ENCODE measurements at regions not wholly inside any gene's neighbourhood (a gene's known extent, or its start where the extent isn't known, plus 50 kb on each side); places are given as distances from the start of the nearest gene placed in this dataset.
A peak's percentile ranks its signal among the peaks of the same experiment; 100 is the strongest.
"Not testable (repeated sequence)": the region's sequence is repeated elsewhere in the genome, so short reads cannot be mapped to it uniquely, and the experiment has no call there.

GRCh38 chr1:88454781-88455180 is 229.3 kb upstream of the PKN2 start:
- no peak for DNase-seq

- no peak for DNase-seq
Measured at GRCh38 chr1:88455621-88456256, 228.3 kb upstream of the PKN2 start.

- DNase-seq = no peak
Measured at GRCh38 chr1:88457197-88457596, 226.9 kb upstream of the PKN2 start.

- no peak for DNase-seq
Measured at GRCh38 chr1:88461007-88461406, 223.1 kb upstream of the PKN2 start.

- no peak for DNase-seq
Measured at GRCh38 chr1:88462096-88462487, 222.0 kb upstream of the PKN2 start.

- DNase-seq = no peak
Measured at GRCh38 chr1:88462488-88463261, 221.4 kb upstream of the PKN2 start.

- no peak for DNase-seq
Measured at GRCh38 chr1:88463401-88463985, 220.6 kb upstream of the PKN2 start.

GRCh38 chr1:88466011-88466410 is 218.1 kb upstream of the PKN2 start:
- DNase-seq = no peak

GRCh38 chr1:88466899-88467580 is 217.0 kb upstream of the PKN2 start:
- no peak for DNase-seq

GRCh38 chr1:88472298-88472697 is 211.8 kb upstream of the PKN2 start:
- no peak for DNase-seq

- DNase-seq = no peak
Measured at GRCh38 chr1:88472714-88473113, 211.4 kb upstream of the PKN2 start.

GRCh38 chr1:88474555-88475304 is 209.3 kb upstream of the PKN2 start:
- DNase-seq = no peak

- DNase-seq = no peak
Measured at GRCh38 chr1:88484881-88485280, 199.2 kb upstream of the PKN2 start.

GRCh38 chr1:88488237-88488636 is 195.8 kb upstream of the PKN2 start:
- DNase-seq = peak in 1 of 2 experiments; percentile 5

GRCh38 chr1:88490676-88491075 is 193.4 kb upstream of the PKN2 start:
- DNase-seq = no peak

- no peak for DNase-seq
Measured at GRCh38 chr1:88499671-88500070, 184.4 kb upstream of the PKN2 start.

GRCh38 chr1:88502886-88503285 is 181.2 kb upstream of the PKN2 start:
- DNase-seq = no peak

GRCh38 chr1:88503646-88504045 is 180.4 kb upstream of the PKN2 start:
- DNase-seq = peak; percentile 19 to 42

GRCh38 chr1:88504601-88505000 is 179.5 kb upstream of the PKN2 start:
- DNase-seq = no peak

GRCh38 chr1:88509379-88509778 is 174.7 kb upstream of the PKN2 start:
- DNase-seq = no peak

GRCh38 chr1:88514544-88515060 is 169.5 kb upstream of the PKN2 start:
- DNase-seq = no peak

- DNase-seq = not testable (repeated sequence)
Measured at GRCh38 chr1:88517499-88517898, 166.6 kb upstream of the PKN2 start.

- DNase-seq = no peak
Measured at GRCh38 chr1:88519156-88519555, 164.9 kb upstream of the PKN2 start.

Data from NCI-H446 (cell line).